Gastroesophageal sphincter (tissue), 3 donors: ENCODE measurements at regions not wholly inside any gene's neighbourhood (a gene's known extent, or its start where the extent isn't known, plus 50 kb on each side); places are given as distances from the start of the nearest gene placed in this dataset.

Experiments
- EP300 ChIP-seq: sonication (generic); formaldehyde crosslinking; IDR thresholded peaks from one replicate; pipeline ENCODE4 v1.6.1; 2017; ENCODE audit warnings: antibody characterized with exemption, mild to moderate bottlenecking
- POLR2A ChIP-seq, 2 donors: fragments of 450-650 bp; IDR thresholded peaks; one replicate each; pipeline ENCODE4 v1.6.1; 2017; ENCODE audit warnings: antibody characterized with exemption in 2 of 2, mild to moderate bottlenecking in 2 of 2, moderate library complexity in 1 of 2
- POLR2AphosphoS5 ChIP-seq: sonication (generic); formaldehyde crosslinking; IDR thresholded peaks from one replicate; pipeline ENCODE4 v1.6.1; 2017; ENCODE audit warnings: antibody characterized with exemption
- TF ChIP-seq, protein P1 (sequence below), 4 experiments: fragments of 200-600 bp in 2 of 4; fragments of 450-650 bp in 2 of 4; sonication (generic) in 1 of 4; IDR thresholded peaks; one replicate each; pipeline ENCODE4 v1.5.1; 2017 to 2019; ENCODE audit warnings: antibody characterized with exemption in 4 of 4, mild to moderate bottlenecking in 2 of 4, moderate library complexity in 2 of 4

DNA sequence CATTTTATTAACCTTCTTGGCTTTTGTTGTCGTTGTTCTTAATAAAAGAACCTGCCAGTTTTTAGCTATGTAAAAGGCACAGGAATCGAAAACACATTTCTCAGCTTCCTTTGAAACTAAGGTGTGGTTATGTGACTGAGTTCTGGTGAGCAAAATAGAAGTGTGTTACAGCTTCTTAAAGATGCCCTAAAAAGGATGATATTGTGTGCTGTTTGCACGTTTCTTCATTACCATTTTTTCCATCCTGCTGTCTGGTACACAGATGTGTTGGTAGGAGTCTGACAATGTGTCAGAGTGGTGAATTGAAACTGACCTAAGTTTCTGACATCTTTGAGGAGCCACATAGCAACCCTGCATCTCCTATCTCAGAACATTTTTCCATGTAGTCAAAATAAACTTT, 380.6 kb downstream of the SUCLG1 start:
- TF ChIP-seq EP300 (no peak), POLR2A (IDR thresholded peaks at IDR 0.05) (no peak), POLR2AphosphoS5 (no peak)
- TF ChIP-seq, protein P1, sequence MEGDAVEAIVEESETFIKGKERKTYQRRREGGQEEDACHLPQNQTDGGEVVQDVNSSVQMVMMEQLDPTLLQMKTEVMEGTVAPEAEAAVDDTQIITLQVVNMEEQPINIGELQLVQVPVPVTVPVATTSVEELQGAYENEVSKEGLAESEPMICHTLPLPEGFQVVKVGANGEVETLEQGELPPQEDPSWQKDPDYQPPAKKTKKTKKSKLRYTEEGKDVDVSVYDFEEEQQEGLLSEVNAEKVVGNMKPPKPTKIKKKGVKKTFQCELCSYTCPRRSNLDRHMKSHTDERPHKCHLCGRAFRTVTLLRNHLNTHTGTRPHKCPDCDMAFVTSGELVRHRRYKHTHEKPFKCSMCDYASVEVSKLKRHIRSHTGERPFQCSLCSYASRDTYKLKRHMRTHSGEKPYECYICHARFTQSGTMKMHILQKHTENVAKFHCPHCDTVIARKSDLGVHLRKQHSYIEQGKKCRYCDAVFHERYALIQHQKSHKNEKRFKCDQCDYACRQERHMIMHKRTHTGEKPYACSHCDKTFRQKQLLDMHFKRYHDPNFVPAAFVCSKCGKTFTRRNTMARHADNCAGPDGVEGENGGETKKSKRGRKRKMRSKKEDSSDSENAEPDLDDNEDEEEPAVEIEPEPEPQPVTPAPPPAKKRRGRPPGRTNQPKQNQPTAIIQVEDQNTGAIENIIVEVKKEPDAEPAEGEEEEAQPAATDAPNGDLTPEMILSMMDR (IDR thresholded peaks at IDR 0.05): no peak
